ENCODE measurements at regions not wholly inside any gene's neighbourhood (a gene's known extent, or its start where the extent isn't known, plus 50 kb on each side); places are given as distances from the start of the nearest gene placed in this dataset.

GRCh38 chr10:83176901-83177300 lies 962.4 kb upstream of the GHITM start:
- WGBS, 2 donors = 85 to 86% methylated on average over 2 of the region's 2 CpGs
- Histone ChIP-seq H3K9me3 (no peaks in the 10 kb centered on the region), H3K36me3 (no peaks in the 10 kb centered on the region), H3K4me1 (no peaks in the 10 kb centered on the region), H3K27ac (no peak overlapping the region), H3K27me3 (no peaks in the 10 kb centered on the region), H3K4me3 (replicated peaks in 1 of 3) (no peak overlapping the region)
- DNase-seq = no peak
- TF ChIP-seq CTCF (IDR thresholded peaks at IDR 0.05) (no peak), POLR2A (IDR thresholded peaks at IDR 0.05) (no peak)
- intact Hi-C loops (cut with DNase I) = no loop called here

DNA sequence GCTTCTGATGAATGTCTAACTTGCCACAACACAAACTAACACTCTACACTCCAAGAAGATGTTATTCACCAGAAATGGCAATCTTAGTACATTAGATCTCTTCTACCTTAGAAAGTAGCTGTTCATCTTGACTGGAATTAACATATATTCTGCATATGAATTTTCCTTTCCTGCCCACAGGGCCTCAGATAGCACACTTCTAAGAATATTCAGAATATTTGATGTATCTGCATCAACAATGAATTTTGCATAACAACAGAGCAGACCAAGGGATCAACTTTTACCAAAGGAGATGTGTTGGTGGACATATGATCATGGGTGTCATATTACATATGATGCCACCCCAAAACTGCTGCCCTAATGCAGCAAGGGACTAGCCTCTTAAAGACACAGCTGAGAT lies 960.8 kb upstream of the GHITM start:
- no peak for DNase-seq
- TF ChIP-seq POLR2A (IDR thresholded peaks at IDR 0.05) (no peak), CTCF (IDR thresholded peaks at IDR 0.05) (no peak)
- intact Hi-C loops (cut with DNase I) = no loop called here
- Histone ChIP-seq H3K4me1 (no peaks in the 10 kb centered on the region), H3K4me3 (replicated peaks in 1 of 3) (no peak overlapping the region), H3K36me3 (no peaks in the 10 kb centered on the region), H3K9me3 (no peaks in the 10 kb centered on the region), H3K27me3 (no peaks in the 10 kb centered on the region), H3K27ac (no peak overlapping the region)

DNA sequence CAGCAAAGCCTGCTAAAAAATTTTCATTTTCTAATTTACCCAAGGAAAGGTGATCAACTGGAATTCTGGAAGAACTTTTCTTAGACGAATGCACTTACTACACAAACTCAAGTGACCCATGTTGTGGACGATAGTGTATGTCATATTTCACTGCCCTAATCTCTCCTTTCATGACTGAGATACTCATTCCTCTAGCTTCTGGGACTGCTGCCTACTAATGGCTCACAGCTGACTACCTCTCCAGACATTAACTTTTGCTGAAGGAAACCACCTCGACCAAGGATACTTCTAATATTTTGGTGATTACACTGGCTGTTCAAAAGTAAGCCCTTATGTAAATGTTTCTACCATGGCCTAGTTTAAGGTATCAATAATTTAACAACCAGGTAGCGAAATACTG lies 959.9 kb upstream of the GHITM start:
- H3K9me3 ChIP-seq = no peaks in the 10 kb centered on the region
- no peak for DNase-seq
- H3K27ac ChIP-seq = no peak overlapping the region
- WGBS, 2 donors = 87 to 90% methylated on average over 4 of the region's 4 CpGs
- H3K4me3 ChIP-seq (replicated peaks in 1 of 3) = no peak overlapping the region
- H3K27me3 ChIP-seq = no peaks in the 10 kb centered on the region
- intact Hi-C loops (cut with DNase I) = no loop called here
- no peaks in the 10 kb centered on the region for H3K4me1 ChIP-seq
- no peak for TF ChIP-seq CTCF (IDR thresholded peaks at IDR 0.05)
- no peak for TF ChIP-seq POLR2A (IDR thresholded peaks at IDR 0.05)
- H3K36me3 ChIP-seq = no peaks in the 10 kb centered on the region

- no peak overlapping the region for H3K27ac ChIP-seq
- no peaks in the 10 kb centered on the region for H3K36me3 ChIP-seq
- H3K27me3 ChIP-seq = no peaks in the 10 kb centered on the region
- intact Hi-C loops (cut with DNase I) = no loop called here
- TF ChIP-seq CTCF (IDR thresholded peaks at IDR 0.05) (no peak), POLR2A (IDR thresholded peaks at IDR 0.05) (no peak)
- H3K9me3 ChIP-seq = no peaks in the 10 kb centered on the region
- DNase-seq = no peak
- no peaks in the 10 kb centered on the region for H3K4me1 ChIP-seq
- H3K4me3 ChIP-seq (replicated peaks in 1 of 3) = no peak overlapping the region
- WGBS, 2 donors = 73 to 84% methylated on average over 2 of the region's 2 CpGs
Measured at GRCh38 chr10:83182076-83182475, 957.2 kb upstream of the GHITM start.

DNA sequence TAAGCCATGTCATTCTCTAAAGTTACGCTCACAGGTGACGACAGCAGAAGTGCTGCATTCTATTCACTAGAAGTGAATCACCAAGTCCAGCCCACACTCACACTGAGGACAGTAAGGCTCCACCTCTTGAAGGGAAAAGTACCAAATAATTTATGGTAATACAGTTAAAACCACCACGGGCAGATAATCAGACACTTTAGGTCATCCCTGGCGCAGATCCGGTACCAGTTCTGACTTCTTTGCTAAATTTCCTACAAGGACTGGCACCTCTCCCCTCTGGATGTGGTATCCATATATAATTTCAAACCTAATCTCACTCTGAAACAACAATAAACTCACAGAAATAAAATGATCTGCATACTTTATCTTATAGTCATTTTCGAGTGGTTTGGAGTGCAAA lies 954.7 kb upstream of the GHITM start:
- H3K27ac ChIP-seq = no peak overlapping the region
- H3K4me3 ChIP-seq (replicated peaks in 1 of 3) = no peak overlapping the region
- TF ChIP-seq CTCF (IDR thresholded peaks at IDR 0.05) = no peak
- TF ChIP-seq POLR2A (IDR thresholded peaks at IDR 0.05) = no peak
- WGBS, 2 donors = 95% methylated on average over 6 of the region's 6 CpGs
- no peaks in the 10 kb centered on the region for H3K4me1 ChIP-seq
- intact Hi-C loops (cut with DNase I) = no loop called here
- no peaks in the 10 kb centered on the region for H3K27me3 ChIP-seq
- H3K9me3 ChIP-seq = no peaks in the 10 kb centered on the region
- no peak for DNase-seq
- no peaks in the 10 kb centered on the region for H3K36me3 ChIP-seq

All from thyroid gland (tissue), 4 donors.